Ishikawa (cell line): ENCODE measurements at regions not wholly inside any gene's neighbourhood (a gene's known extent, or its start where the extent isn't known, plus 50 kb on each side); places are given as distances from the start of the nearest gene placed in this dataset.

ENCODE experiments used
- CEBPB ChIP-seq: IDR thresholded peaks from 2 replicates; pipeline ENCODE4 v1.6.1; 2012
- CREB1 ChIP-seq: IDR thresholded peaks from 2 replicates; pipeline ENCODE4 v1.6.1; 2012; ENCODE audit warnings: low read depth
- EP300 ChIP-seq: IDR thresholded peaks from 2 replicates; pipeline ENCODE4 v1.6.1; 2012; ENCODE audit warnings: borderline replicate concordance
- NFIC ChIP-seq: IDR thresholded peaks from 2 replicates; pipeline ENCODE4 v1.6.1; 2012
- RAD21 ChIP-seq: IDR thresholded peaks from 2 replicates; pipeline ENCODE4 v1.6.1; 2012; ENCODE audit warnings: low read depth
- REST ChIP-seq: IDR thresholded peaks from 2 replicates; pipeline ENCODE4 v1.6.1; 2012; ENCODE audit warnings: low read depth, mild to moderate bottlenecking
- TAF1 ChIP-seq: IDR thresholded peaks from 2 replicates; pipeline ENCODE4 v1.6.1; 2012; ENCODE audit warnings: low read depth, mild to moderate bottlenecking
- TCF12 ChIP-seq: IDR thresholded peaks from 2 replicates; pipeline ENCODE4 v1.6.1; 2012; ENCODE audit warnings: low read depth
- TEAD4 ChIP-seq: IDR thresholded peaks from 2 replicates; pipeline ENCODE4 v1.6.1; 2012
- USF1 ChIP-seq: IDR thresholded peaks from 2 replicates; pipeline ENCODE4 v1.6.1; 2012
- YY1 ChIP-seq: IDR thresholded peaks from 2 replicates; pipeline ENCODE4 v1.6.1; 2012; ENCODE audit warnings: low read depth
- ZBTB7A ChIP-seq: IDR thresholded peaks from 2 replicates; pipeline ENCODE4 v1.6.1; 2012; ENCODE audit warnings: low read depth

GRCh38 chrX:117808426-117808825 lies 308.2 kb downstream of the KLHL13 start:
- TF ChIP-seq TAF1 (no peak), NFIC (no peak), USF1 (no peak), TCF12 (no peak), CEBPB (no peak), TEAD4 (no peak), CREB1 (no peak), YY1 (no peak), RAD21 (no peak), ZBTB7A (no peak), EP300 (no peak), REST (no peak)
